ENCODE measurements at regions not wholly inside any gene's neighbourhood (a gene's known extent, or its start where the extent isn't known, plus 50 kb on each side); places are given as distances from the start of the nearest gene placed in this dataset.

DNA sequence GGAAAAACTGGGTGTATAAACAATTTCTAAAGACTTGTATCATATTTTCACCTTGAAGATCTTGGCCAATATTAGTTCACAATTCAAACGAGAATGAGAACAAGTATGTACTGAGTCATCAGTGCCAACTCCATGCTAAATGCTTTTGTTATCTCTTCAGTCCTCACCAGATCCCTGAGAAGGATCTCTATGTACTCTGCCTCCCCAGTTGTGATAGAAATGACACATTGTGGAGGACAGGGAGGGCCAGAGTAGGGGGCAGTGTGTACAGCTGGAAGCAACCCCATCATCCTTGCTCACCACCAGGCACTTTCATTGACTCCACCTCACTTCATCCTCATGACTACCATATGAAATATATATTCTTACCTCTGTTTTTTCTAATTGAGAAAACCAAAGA lies 353.7 kb upstream of the SOX2 start:
- no peak for TF ChIP-seq CTCF (IDR thresholded peaks at IDR 0.05)
- no peak for ATAC-seq (ENCODE audit: low FRiP score)

DNA sequence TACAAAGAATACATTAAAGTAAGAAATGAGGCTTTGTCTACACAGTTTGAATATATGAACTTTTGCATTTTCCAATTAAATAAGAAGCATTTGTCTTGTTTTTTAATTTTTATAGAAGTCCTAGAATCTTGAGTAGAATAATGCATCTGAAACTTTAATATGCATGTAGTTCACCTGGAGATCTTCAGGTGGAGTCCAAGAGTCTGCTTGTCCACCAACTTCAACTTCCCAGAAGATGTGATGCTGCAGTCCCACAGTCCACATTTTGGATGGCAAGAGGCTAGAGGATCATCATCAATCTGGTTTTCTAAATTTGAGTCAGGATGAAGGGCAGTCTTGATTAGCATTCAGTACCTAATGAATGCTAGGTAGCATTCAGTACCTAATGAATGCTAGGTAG lies 357.6 kb upstream of the SOX2 start:
- TF ChIP-seq CTCF (IDR thresholded peaks at IDR 0.05): no peak
- ATAC-seq (ENCODE audit: low FRiP score) (no peak), DNase-seq (ENCODE audit: low spot score) (no peak)

More for the DNA sequence above, 353.7 kb upstream of the SOX2 start:
- DNase-seq (ENCODE audit: low spot score): no peak

- ATAC-seq (ENCODE audit: low FRiP score) (no peak), DNase-seq (ENCODE audit: low spot score) (no peak)
- no peak for TF ChIP-seq CTCF (IDR thresholded peaks at IDR 0.05)
These were observed 354.8 kb upstream of the DNAJC19 start for GRCh38 chr3:181344331-181344730.

DNA sequence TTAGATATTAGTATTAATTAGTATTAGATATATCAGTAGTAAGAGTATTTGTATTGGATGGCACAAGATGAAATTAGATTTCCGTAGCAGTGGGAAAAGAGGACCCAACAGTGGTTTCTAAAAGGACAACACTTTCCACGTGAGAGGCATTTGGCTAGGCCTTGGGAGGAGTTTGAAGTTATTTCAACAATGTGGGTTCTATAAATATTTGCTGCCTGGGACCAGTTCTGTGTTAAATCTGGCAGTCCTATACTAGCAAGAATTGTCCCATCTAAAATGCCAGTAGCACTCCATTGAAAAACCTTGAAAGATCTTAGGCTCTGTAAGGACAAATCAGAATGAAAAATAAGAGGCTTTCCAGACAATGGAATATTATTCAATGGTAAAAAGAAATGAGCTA lies 347.1 kb upstream of the DNAJC19 start:
- DNase-seq (ENCODE audit: low spot score) (no peak), ATAC-seq (ENCODE audit: low FRiP score) (no peak)
- TF ChIP-seq CTCF (IDR thresholded peaks at IDR 0.05): no peak

DNA sequence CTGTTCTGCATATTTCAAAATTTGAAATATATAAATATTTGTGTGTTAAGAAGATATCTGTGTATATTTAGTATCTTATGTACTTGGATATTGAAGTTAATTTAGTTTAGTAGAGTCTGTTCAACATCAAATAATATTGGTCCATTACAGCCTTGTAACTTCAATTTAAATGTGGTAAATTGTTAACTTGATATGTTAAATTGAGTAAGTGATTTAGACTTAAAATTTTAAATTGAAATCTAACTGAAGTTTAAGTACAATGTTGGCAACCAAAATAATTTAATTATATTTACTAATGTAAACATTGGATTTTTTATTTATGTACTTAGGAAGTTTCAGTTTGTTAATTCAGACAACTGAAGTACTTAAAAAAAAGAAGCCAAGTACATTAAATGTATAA lies 343.9 kb upstream of the DNAJC19 start:
- no peak for TF ChIP-seq CTCF (IDR thresholded peaks at IDR 0.05)
- DNase-seq (ENCODE audit: low spot score) (no peak), ATAC-seq (ENCODE audit: low FRiP score) (no peak)

GRCh38 chr3:181330821-181331563 lies 341.5 kb upstream of the DNAJC19 start:
- no peak for TF ChIP-seq CTCF (IDR thresholded peaks at IDR 0.05)
- ATAC-seq (ENCODE audit: low FRiP score): no peak

GRCh38 chr3:181330257-181330656 lies 340.7 kb upstream of the DNAJC19 start:
- TF ChIP-seq CTCF (IDR thresholded peaks at IDR 0.05): no peak
- DNase-seq (ENCODE audit: low spot score) (no peak), ATAC-seq (ENCODE audit: low FRiP score) (no peak)

More at GRCh38 chr3:181330821-181331563, 341.5 kb upstream of the DNAJC19 start:
- DNase-seq (ENCODE audit: low spot score): no peak
